Suprapubic skin (tissue), 4 donors: ENCODE measurements at regions not wholly inside any gene's neighbourhood (a gene's known extent, or its start where the extent isn't known, plus 50 kb on each side); places are given as distances from the start of the nearest gene placed in this dataset.

ENCODE experiments used
- POLR2A ChIP-seq, 2 donors: fragments of 450-650 bp; IDR thresholded peaks; one replicate each; pipeline ENCODE4 v1.6.1; 2017; ENCODE audit warnings: antibody characterized with exemption in 2 of 2, mild to moderate bottlenecking in 2 of 2, moderate library complexity in 2 of 2
- POLR2AphosphoS5 ChIP-seq, 3 donors: sonication (generic); formaldehyde crosslinking; IDR thresholded peaks; one replicate each; pipeline ENCODE4 v1.6.1; 2017; ENCODE audit warnings: antibody characterized with exemption in 3 of 3
- TF ChIP-seq, protein P1 (sequence below), 2 donors: fragments of 200-600 bp in 1 of 2; fragments of 450-650 bp in 1 of 2; sonication (generic) in 1 of 2; IDR thresholded peaks; one replicate each; pipeline ENCODE4 v1.5.1; 2016 to 2019; ENCODE audit warnings: antibody characterized with exemption in 2 of 2, mild to moderate bottlenecking in 1 of 2, moderate library complexity in 1 of 2

- TF ChIP-seq POLR2A (IDR thresholded peaks at IDR 0.05) (no peak), POLR2AphosphoS5 (IDR thresholded peaks at IDR 0.05) (no peak)
- TF ChIP-seq, protein P1, sequence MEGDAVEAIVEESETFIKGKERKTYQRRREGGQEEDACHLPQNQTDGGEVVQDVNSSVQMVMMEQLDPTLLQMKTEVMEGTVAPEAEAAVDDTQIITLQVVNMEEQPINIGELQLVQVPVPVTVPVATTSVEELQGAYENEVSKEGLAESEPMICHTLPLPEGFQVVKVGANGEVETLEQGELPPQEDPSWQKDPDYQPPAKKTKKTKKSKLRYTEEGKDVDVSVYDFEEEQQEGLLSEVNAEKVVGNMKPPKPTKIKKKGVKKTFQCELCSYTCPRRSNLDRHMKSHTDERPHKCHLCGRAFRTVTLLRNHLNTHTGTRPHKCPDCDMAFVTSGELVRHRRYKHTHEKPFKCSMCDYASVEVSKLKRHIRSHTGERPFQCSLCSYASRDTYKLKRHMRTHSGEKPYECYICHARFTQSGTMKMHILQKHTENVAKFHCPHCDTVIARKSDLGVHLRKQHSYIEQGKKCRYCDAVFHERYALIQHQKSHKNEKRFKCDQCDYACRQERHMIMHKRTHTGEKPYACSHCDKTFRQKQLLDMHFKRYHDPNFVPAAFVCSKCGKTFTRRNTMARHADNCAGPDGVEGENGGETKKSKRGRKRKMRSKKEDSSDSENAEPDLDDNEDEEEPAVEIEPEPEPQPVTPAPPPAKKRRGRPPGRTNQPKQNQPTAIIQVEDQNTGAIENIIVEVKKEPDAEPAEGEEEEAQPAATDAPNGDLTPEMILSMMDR (IDR thresholded peaks at IDR 0.05) = no peak
Measured at GRCh38 chr2:220162320-220162719, 534.9 kb downstream of the SLC4A3 start.
